ENCODE measurements at regions not wholly inside any gene's neighbourhood (a gene's known extent, or its start where the extent isn't known, plus 50 kb on each side); places are given as distances from the start of the nearest gene placed in this dataset.

- H3K27me3 ChIP-seq (ENCODE audit: control insufficient read depth in 3 of 3, insufficient read depth in 3 of 3, low read length in 2 of 3), result no peaks in the 10 kb centered on the region
- no peak overlapping the region for H3K27ac ChIP-seq (ENCODE audit: low read depth in 1 of 2, low read length in 1 of 2)
- ATAC-seq (ENCODE audit: insufficient read depth, low FRiP score) (no peak), DNase-seq (no peak)
- H3K4me1 ChIP-seq (ENCODE audit: control insufficient read depth in 5 of 5, insufficient read depth in 5 of 5, low read length in 5 of 5), result peaks cover 0 to 11% (median 0%) of the 10 kb centered on the region in 5 donors
- 93 to 95% methylated on average over 11 of the region's 11 CpGs for WGBS, 2 donors
- peaks cover 0 to 6% (median 0%) of the 10 kb centered on the region in 4 donors for H3K9me3 ChIP-seq (ENCODE audit: control insufficient read depth in 4 of 4, insufficient read depth in 3 of 4, low read length in 3 of 4)
- H3K4me3 ChIP-seq, result no peak overlapping the region
- H3K36me3 ChIP-seq (ENCODE audit: control insufficient read depth in 4 of 4, insufficient read depth in 4 of 4, low read length in 4 of 4), result no peaks in the 10 kb centered on the region
- TF ChIP-seq CTCF (IDR thresholded peaks at IDR 0.05; ENCODE audit: control extremely low read depth, extremely low read depth), result no peak
- no peak overlapping the region for H3K9ac ChIP-seq (ENCODE audit: insufficient read depth in 1 of 2, low read length in 2 of 2)
These were observed 1952.6 kb upstream of the LRRTM1 start for GRCh38 chr2:82256983-82257632.

GRCh38 chr2:82256288-82256687, 1951.7 kb upstream of the LRRTM1 start:
- H3K36me3 ChIP-seq (ENCODE audit: control insufficient read depth in 4 of 4, insufficient read depth in 4 of 4, low read length in 4 of 4), result no peaks in the 10 kb centered on the region
- no peak for TF ChIP-seq CTCF (IDR thresholded peaks at IDR 0.05; ENCODE audit: control extremely low read depth, extremely low read depth)
- DNase-seq, result no peak
- H3K9ac ChIP-seq (ENCODE audit: insufficient read depth in 1 of 2, low read length in 2 of 2), result no peak overlapping the region
- no peak overlapping the region for H3K4me3 ChIP-seq
- no peak overlapping the region for H3K27ac ChIP-seq (ENCODE audit: low read depth in 1 of 2, low read length in 1 of 2)
- H3K4me1 ChIP-seq (ENCODE audit: control insufficient read depth in 5 of 5, insufficient read depth in 5 of 5, low read length in 5 of 5), result peaks cover 0 to 11% (median 0%) of the 10 kb centered on the region in 5 donors
- WGBS, 2 donors, result 78 to 79% methylated on average over 3 of the region's 3 CpGs
- no peak for ATAC-seq (ENCODE audit: insufficient read depth, low FRiP score)
- no peaks in the 10 kb centered on the region for H3K27me3 ChIP-seq (ENCODE audit: control insufficient read depth in 3 of 3, insufficient read depth in 3 of 3, low read length in 2 of 3)
- H3K9me3 ChIP-seq (ENCODE audit: control insufficient read depth in 4 of 4, insufficient read depth in 3 of 4, low read length in 3 of 4), result peaks cover 0 to 6% (median under 1%) of the 10 kb centered on the region in 4 donors

- Histone ChIP-seq H3K4me3 (no peak overlapping the region), H3K27ac (ENCODE audit: low read depth in 1 of 2, low read length in 1 of 2) (no peak overlapping the region), H3K9me3 (ENCODE audit: control insufficient read depth in 4 of 4, insufficient read depth in 3 of 4, low read length in 3 of 4) (peaks cover 0 to 6% (median under 1%) of the 10 kb centered on the region in 4 donors), H3K9ac (ENCODE audit: insufficient read depth in 1 of 2, low read length in 2 of 2) (no peak overlapping the region), H3K36me3 (ENCODE audit: control insufficient read depth in 4 of 4, insufficient read depth in 4 of 4, low read length in 4 of 4) (no peaks in the 10 kb centered on the region), H3K4me1 (ENCODE audit: control insufficient read depth in 5 of 5, insufficient read depth in 5 of 5, low read length in 5 of 5) (peaks cover 0 to 11% (median 0%) of the 10 kb centered on the region in 5 donors), H3K27me3 (ENCODE audit: control insufficient read depth in 3 of 3, insufficient read depth in 3 of 3, low read length in 2 of 3) (no peaks in the 10 kb centered on the region)
- TF ChIP-seq CTCF (IDR thresholded peaks at IDR 0.05; ENCODE audit: control extremely low read depth, extremely low read depth), result no peak
- DNase-seq, result no peak
- ATAC-seq (ENCODE audit: insufficient read depth, low FRiP score), result no peak
These were observed 1950.2 kb upstream of the LRRTM1 start for GRCh38 chr2:82254728-82255127.
